Gastrocnemius medialis (tissue), 4 donors: ENCODE measurements at regions not wholly inside any gene's neighbourhood (a gene's known extent, or its start where the extent isn't known, plus 50 kb on each side); places are given as distances from the start of the nearest gene placed in this dataset.
"Not testable (repeated sequence)": the region's sequence is repeated elsewhere in the genome, so short reads cannot be mapped to it uniquely, and the experiment has no call there.

ENCODE experiments used
- ATAC-seq, 2 donors: fragments of 150-250 bp; one replicate each; pipeline ENCODE4 v1.9.1; 2016
- DNase-seq, 2 donors: peaks; one replicate each; pipeline ENCODE4 v3.0.0-alpha.2; 2019
- H3K27ac ChIP-seq, 4 donors: fragments of 200-600 bp; sonication (generic); 1 replicate in 1 of 4; 2 replicates in 3 of 4; pipeline ENCODE4 v1.5.1; 2016 to 2018; ENCODE audit warnings: mild to moderate bottlenecking in 2 of 4, moderate library complexity in 1 of 4
- H3K27me3 ChIP-seq, 3 donors: fragments of 200-600 bp; sonication (generic) in 2 of 3; 1 replicate in 1 of 3; 2 replicates in 2 of 3; pipeline versions ENCODE4 v1.5.1 to v1.6.0; 2016 to 2019; ENCODE audit warnings: mild to moderate bottlenecking in 1 of 3, moderate library complexity in 1 of 3
- H3K36me3 ChIP-seq, 2 donors: fragments of 200-600 bp; sonication (generic) in 1 of 2; one replicate each; pipeline ENCODE4 v1.5.1; 2017 to 2018
- H3K4me1 ChIP-seq, 2 donors: fragments of 200-600 bp; sonication (generic) in 1 of 2; one replicate each; pipeline ENCODE4 v1.5.1; 2016 to 2017; ENCODE audit warnings: mild to moderate bottlenecking in 2 of 2
- H3K4me3 ChIP-seq, 4 donors: fragments of 200-600 bp; sonication (generic) in 3 of 4; 1 replicate in 1 of 4; 2 replicates in 3 of 4; pipeline ENCODE4 v1.5.1; 2016 to 2019; ENCODE audit warnings: mild to moderate bottlenecking in 2 of 4
- H3K9me3 ChIP-seq, 3 donors: fragments of 200-600 bp; sonication (generic) in 2 of 3; 1 replicate in 1 of 3; 2 replicates in 2 of 3; pipeline ENCODE4 v1.5.1; 2016 to 2019
- POLR2A ChIP-seq, 2 donors: fragments of 450-650 bp; IDR thresholded peaks; one replicate each; pipeline ENCODE4 v1.6.1; 2017; ENCODE audit warnings: antibody characterized with exemption in 2 of 2, mild to moderate bottlenecking in 2 of 2, moderate library complexity in 2 of 2
- in situ Hi-C, 4 donors: fragments of 200-750 bp; cut with MboI; loops; one replicate each; pipeline versions ENCODE4 v1.15.0 to v1.8.0; 2017; ENCODE audit warnings: low sequenced_read_pairs in 4 of 4
- intact Hi-C: fragments of 100-400 bp; cut with DNase I; formaldehyde crosslinking; loops from one replicate; pipeline ENCODE4 v1.15.1; 2023; ENCODE audit warnings: low total_unique reads
- TF ChIP-seq, protein P1 (sequence below), 5 experiments: fragments of 450-650 bp in 3 of 5; fragments of 200-600 bp in 2 of 5; sonication (generic) in 2 of 5; IDR thresholded peaks in 4 of 5; conservative IDR thresholded peaks in 1 of 5; 1 replicate in 4 of 5; 2 replicates in 1 of 5; pipeline ENCODE4 v1.5.1; 2016 to 2019; ENCODE audit warnings: antibody characterized with exemption in 5 of 5, mild to moderate bottlenecking in 3 of 5, moderate library complexity in 3 of 5

DNA sequence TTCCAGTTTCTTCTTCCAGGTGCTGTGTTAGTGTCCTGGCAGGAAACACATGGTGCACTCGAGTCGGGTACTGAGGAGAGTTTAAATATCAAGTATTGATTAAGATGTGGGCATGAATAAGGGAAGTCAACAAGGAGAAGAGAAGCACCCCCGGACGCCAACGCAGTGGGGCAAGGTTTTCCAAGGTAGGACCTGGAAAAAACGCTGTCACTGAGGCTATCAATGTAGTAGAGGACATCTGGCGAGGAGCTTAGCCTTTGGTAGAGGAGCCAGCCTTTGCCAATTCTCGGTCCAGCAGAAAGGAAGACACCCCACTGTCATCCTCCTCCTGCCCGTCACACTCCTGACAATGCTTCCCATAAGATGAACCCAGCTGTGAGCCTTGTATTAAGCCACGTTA is 159.6 kb downstream of the TEX36 start:
- TF ChIP-seq, protein P1, sequence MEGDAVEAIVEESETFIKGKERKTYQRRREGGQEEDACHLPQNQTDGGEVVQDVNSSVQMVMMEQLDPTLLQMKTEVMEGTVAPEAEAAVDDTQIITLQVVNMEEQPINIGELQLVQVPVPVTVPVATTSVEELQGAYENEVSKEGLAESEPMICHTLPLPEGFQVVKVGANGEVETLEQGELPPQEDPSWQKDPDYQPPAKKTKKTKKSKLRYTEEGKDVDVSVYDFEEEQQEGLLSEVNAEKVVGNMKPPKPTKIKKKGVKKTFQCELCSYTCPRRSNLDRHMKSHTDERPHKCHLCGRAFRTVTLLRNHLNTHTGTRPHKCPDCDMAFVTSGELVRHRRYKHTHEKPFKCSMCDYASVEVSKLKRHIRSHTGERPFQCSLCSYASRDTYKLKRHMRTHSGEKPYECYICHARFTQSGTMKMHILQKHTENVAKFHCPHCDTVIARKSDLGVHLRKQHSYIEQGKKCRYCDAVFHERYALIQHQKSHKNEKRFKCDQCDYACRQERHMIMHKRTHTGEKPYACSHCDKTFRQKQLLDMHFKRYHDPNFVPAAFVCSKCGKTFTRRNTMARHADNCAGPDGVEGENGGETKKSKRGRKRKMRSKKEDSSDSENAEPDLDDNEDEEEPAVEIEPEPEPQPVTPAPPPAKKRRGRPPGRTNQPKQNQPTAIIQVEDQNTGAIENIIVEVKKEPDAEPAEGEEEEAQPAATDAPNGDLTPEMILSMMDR (IDR thresholded peaks at IDR 0.05 in 4 of 5, conservative IDR thresholded peaks at IDR 0.05 in 1 of 5): no peak
- TF ChIP-seq POLR2A (IDR thresholded peaks at IDR 0.05): no peak
- intact Hi-C loops: no loop called here
- no peaks in the 10 kb centered on the region for H3K4me1 ChIP-seq

DNA sequence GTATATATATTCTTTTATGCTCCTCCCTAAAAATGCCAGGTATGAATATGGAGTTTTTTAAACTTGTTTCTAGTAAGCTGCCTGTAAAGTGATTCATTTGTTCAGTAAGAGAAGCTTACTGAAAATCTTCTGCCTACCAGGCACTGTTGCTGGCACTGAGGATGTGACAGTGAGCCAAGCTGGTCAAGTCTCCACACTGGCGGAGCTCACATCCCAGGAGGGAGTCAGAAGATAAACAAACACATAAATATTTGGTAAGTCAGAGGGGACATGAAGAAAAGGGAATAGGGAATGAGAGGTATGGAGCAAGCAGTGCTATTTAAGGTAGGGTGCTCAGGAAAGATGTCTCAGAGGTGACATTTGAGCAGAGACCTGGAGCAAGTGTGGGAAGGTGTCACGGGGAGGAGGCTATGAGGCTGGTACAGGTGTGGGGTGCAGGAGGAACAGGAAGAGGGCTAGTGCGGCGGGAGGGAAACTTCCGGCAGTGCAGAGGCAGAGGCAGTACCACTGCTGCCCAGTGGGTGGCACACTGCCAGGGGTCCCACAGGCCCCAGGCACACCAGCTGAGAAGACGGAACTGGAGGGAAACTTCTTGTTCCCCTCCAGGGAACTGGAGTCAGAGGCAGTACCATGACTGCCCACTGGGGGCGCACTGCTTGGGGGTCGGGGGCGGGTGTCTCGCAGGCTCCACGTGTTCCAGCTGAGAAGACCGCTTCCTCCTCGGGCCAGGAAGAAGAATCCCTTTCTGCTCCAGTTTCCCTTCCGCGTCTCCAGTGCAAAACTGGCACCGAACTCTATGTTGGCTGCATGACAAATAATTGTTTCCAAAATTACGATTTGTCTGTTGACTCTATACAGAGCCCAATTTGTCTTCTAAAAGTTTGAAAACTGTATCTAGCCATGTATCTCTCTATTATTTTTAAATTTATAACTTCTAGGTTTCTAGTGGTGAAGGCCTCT is 161.0 kb downstream of the TEX36 start:
- no peaks in the 10 kb centered on the region for H3K36me3 ChIP-seq
- peaks cover 0 to 3% (median 0%) of the 10 kb centered on the region in 3 donors for H3K27me3 ChIP-seq
- H3K4me1 ChIP-seq: no peaks in the 10 kb centered on the region
- no peaks in the 10 kb centered on the region for H3K9me3 ChIP-seq
- TF ChIP-seq POLR2A (IDR thresholded peaks at IDR 0.05): no peak
- TF ChIP-seq, protein P1 (IDR thresholded peaks at IDR 0.05 in 4 of 5, conservative IDR thresholded peaks at IDR 0.05 in 1 of 5): peak in 2 of 5 experiments; percentile 17 to 44
- DNase-seq (no peak), ATAC-seq (no peak)
- in situ Hi-C loops: no loop called here
- intact Hi-C loops: no loop called here
- H3K27ac ChIP-seq: no peak overlapping the region
- no peak overlapping the region for H3K4me3 ChIP-seq

More for the DNA sequence above, 159.6 kb downstream of the TEX36 start:
- Histone ChIP-seq H3K9me3 (no peaks in the 10 kb centered on the region), H3K27me3 (peaks cover 0 to 3% (median 0%) of the 10 kb centered on the region in 3 donors), H3K36me3 (no peaks in the 10 kb centered on the region), H3K27ac (no peak overlapping the region), H3K4me3 (no peak overlapping the region)
- in situ Hi-C loops: no loop called here
- ATAC-seq: no peak
- DNase-seq: no peak

DNA sequence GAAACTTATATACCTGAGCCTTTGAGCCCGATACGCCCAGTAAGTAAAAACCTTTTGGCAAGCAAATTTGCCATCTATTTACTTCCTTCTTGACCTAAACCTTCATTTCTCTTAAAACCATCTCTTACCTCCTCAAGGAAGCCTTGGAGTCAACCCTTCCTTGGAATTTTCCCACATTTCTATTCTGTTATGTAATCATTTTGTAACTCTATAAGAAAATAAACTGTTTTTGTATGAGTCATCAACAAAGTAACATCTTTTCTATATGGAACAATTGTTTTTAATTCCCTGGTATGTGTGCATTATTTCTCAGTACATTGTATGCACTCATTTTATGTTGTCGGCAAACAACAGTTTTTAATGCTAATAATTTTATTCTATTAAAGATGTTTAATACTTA is 162.0 kb downstream of the TEX36 start:
- Histone ChIP-seq H3K36me3 (no peaks in the 10 kb centered on the region), H3K4me1 (no peaks in the 10 kb centered on the region), H3K9me3 (no peaks in the 10 kb centered on the region), H3K4me3 (no peak overlapping the region), H3K27me3 (peaks cover 0 to 3% (median 0%) of the 10 kb centered on the region in 3 donors), H3K27ac (no peak overlapping the region)
- intact Hi-C loops: no loop called here
- DNase-seq (no peak), ATAC-seq (no peak)
- in situ Hi-C loops: no loop called here
- TF ChIP-seq, protein P1 (IDR thresholded peaks at IDR 0.05 in 4 of 5, conservative IDR thresholded peaks at IDR 0.05 in 1 of 5): no peak
- no peak for TF ChIP-seq POLR2A (IDR thresholded peaks at IDR 0.05)

DNA sequence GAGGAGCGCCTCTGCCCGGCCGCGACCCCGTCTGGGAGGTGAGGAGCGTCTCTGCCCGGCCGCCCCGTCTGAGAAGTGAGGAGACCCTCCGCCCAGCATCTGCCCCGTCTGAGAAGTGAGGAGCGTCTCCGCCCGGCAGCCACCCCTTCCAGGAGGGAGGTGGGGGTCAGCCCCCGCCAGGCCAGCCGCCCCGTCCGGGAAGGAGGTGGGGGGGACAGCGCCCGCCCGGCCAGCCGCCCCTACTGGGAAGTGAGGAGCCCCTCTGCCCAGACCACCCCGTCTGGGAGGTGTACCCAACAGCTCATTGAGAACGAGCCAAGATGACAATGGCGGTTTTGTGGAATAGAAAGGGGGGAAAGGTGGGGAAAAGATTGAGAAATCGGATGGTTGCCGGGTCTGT is 164.6 kb downstream of the TEX36 start:
- H3K4me1 ChIP-seq, H3K27me3 ChIP-seq, H3K36me3 ChIP-seq, H3K9me3 ChIP-seq, H3K27ac ChIP-seq, DNase-seq, H3K4me3 ChIP-seq, intact Hi-C loops, in situ Hi-C loops, ATAC-seq: not testable (repeated sequence)

DNA sequence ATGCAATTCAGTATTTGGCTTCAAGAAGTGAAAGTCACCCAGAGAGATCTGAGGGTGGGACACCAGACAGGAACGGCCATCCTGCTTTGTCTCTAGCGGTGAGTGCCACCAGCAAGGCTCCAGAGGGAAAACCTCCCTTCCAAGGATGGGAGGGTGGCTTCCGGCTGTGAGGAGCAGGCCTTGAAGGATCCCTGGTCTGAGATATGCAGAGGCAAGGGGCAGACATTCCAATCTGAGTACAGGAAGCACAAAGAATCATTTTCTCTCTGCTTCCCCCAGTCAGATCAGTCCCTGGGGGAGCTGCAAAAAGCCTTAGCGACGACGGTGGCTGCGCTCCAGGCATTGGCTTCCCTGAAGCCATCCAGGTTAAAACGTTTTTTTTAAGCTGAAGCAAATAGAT is 167.4 kb downstream of the TEX36 start:
- in situ Hi-C loops: no loop called here

More for the DNA sequence above, 167.4 kb downstream of the TEX36 start:
- DNase-seq (no peak), ATAC-seq (no peak)
- Histone ChIP-seq H3K27me3 (peaks cover 0 to 3% (median 3%) of the 10 kb centered on the region in 3 donors), H3K27ac (no peak overlapping the region), H3K4me3 (no peak overlapping the region), H3K4me1 (no peaks in the 10 kb centered on the region), H3K9me3 (no peaks in the 10 kb centered on the region), H3K36me3 (no peaks in the 10 kb centered on the region)
- TF ChIP-seq POLR2A (IDR thresholded peaks at IDR 0.05): no peak
- TF ChIP-seq, protein P1 (IDR thresholded peaks at IDR 0.05 in 4 of 5, conservative IDR thresholded peaks at IDR 0.05 in 1 of 5): no peak
- intact Hi-C loops: no loop called here
